SKM-1 treated with dmso at 0.1 percent for 144 hours (cell line): ENCODE measurements at regions not wholly inside any gene's neighbourhood (a gene's known extent, or its start where the extent isn't known, plus 50 kb on each side); places are given as distances from the start of the nearest gene placed in this dataset.

Experiments used
- DNase-seq: peaks from one replicate; lab custom pipeline; 2025; ENCODE audit not compliant: unreplicated experiment; lab: John Stamatoyannopoulos, UW

DNA sequence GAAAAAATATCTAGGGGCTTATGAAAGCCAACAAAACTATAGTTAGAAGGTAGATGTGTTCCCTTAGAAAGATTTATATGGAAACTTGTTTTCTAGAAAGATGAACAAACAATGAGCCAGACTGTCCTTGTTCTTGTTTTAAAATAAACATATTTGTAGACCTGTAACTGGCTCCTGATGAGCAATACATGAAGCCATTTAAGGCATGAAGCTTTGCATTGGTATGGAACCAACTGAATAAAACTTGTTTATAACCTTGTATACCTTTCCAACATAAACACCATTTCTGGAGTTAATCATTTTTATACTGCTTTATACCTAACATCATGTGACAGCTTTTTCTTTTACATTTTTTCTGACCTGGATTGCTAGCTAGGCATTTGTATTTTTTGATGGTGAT is 247.8 kb downstream of the PRL start:
- DNase-seq, result no peak

- no peak for DNase-seq
Measured at GRCh38 chr6:22053391-22053997, 243.3 kb downstream of the PRL start.

- DNase-seq, result no peak
Measured at GRCh38 chr6:22056398-22056797, 240.4 kb downstream of the PRL start.

DNA sequence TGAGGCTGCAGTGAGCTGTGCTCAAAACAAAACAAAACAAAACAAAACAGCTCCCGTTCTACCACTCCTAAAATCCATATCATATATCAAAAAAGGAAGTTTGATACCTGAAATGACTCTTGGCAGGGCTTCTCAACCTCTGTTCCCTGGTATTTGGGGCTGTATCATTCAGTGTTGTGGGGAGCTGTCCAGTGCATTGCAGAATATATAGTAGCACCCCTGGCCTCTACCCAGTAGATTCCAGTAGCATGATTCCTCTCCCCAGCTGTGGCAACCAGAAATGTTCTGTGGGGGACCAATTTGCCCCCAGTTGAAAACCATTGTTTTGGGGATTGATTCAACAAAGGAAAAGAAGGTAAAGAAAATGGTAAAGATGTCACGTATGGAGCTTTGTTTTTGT is 238.9 kb downstream of the PRL start:
- no peak for DNase-seq

GRCh38 chr6:22059126-22059525 is 237.7 kb downstream of the PRL start:
- DNase-seq, result no peak

GRCh38 chr6:22059946-22060345 is 236.9 kb downstream of the PRL start:
- DNase-seq, result no peak

DNA sequence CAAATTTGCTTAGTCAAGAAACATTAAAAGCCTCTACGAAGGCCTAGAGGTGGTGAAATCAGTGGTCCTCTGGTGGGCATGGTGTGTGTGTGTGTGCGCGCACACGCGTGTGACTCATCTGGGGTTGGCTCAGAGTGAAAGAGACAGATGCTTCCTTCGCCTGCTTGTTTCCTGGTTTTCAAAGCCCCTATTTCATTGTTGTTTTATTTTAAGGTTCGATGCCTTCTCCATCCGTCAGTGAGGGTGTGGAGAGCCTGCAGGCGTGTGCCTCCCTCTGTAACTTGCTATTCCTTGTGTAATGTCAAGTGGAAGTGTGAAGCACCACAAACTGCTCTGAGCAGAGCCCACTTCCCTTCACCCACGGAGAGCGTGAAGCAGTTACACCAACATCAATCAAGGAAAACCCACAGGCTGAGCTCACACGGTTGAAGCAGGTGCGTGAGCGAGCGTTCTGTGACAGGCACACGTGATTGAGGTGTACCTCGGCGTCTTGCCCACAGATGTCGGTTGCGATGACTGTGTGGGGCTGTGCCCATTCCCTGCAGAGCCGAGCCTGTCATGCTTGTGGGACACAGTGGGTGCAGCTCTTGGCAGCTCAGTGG is 233.9 kb downstream of the PRL start:
- DNase-seq, result no peak

DNA sequence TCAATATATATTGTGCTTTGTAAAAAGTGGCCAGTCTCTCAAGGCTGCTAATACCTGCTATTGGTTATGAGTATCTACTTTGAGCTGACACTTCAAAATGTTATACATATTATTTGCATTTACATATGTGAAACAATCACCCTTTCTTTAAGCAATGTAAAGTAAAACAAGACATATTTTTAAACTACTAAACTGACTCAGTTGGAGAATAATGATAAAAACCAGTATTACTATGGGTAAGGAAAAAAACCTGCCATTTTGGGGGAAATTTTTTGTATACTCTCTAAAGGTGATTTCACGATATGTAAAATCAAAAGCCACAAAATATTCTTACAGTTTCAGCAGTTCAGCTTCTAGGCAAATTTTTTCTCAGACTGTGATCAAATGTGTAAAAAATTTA is 232.3 kb downstream of the PRL start:
- no peak for DNase-seq

- no peak for DNase-seq
Measured at GRCh38 chr6:22067122-22067521, 229.7 kb downstream of the PRL start.

DNA sequence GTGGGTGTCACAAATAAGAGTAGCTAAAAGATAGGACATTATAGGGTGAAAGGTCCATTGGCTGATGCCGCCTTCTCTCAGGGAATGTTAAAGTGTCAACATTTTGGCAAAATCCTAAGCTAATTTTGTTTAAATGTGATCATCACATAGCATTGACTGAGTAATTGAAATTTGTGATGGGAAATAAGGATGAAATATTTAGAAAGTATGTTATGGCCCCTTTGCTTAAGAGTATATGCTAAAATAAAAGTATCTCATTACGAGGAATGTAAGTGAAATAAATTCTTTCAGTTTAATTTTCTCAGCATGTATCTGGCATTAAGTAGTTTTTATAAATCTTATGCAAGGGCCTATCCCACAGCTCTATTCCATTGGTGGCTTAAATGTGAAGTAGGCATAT is 229.2 kb downstream of the PRL start:
- DNase-seq, result no peak

GRCh38 chr6:22068561-22069305 is 228.1 kb downstream of the PRL start:
- DNase-seq, result no peak

GRCh38 chr6:22069306-22069800 is 227.5 kb downstream of the PRL start:
- DNase-seq, result no peak

GRCh38 chr6:22071270-22072041 is 225.4 kb downstream of the PRL start:
- DNase-seq, result no peak

DNA sequence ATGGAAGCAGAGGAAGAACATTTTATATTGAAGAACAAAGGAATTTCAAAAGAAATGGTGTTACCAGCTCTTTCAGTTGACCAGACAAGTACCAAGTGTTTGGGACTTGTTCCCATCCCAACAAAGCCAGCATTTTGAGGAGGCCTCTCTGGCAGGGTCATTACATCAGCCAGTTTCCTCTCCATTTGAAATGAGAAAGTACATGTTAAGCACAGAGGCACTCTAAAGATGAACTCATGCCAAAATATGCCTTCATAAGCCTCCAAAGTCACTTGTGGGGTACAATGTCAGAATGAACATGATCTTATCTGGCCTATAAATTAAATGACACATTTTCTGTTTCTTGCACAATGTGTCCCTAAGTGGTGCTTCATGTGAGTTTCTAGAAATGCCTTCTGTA is 223.9 kb downstream of the PRL start:
- no peak for DNase-seq

- peak; percentile 45 for DNase-seq
Measured at GRCh38 chr6:22073516-22074198, 223.2 kb downstream of the PRL start.

- no peak for DNase-seq
Measured at GRCh38 chr6:22078288-22078687, 218.5 kb downstream of the PRL start.

DNA sequence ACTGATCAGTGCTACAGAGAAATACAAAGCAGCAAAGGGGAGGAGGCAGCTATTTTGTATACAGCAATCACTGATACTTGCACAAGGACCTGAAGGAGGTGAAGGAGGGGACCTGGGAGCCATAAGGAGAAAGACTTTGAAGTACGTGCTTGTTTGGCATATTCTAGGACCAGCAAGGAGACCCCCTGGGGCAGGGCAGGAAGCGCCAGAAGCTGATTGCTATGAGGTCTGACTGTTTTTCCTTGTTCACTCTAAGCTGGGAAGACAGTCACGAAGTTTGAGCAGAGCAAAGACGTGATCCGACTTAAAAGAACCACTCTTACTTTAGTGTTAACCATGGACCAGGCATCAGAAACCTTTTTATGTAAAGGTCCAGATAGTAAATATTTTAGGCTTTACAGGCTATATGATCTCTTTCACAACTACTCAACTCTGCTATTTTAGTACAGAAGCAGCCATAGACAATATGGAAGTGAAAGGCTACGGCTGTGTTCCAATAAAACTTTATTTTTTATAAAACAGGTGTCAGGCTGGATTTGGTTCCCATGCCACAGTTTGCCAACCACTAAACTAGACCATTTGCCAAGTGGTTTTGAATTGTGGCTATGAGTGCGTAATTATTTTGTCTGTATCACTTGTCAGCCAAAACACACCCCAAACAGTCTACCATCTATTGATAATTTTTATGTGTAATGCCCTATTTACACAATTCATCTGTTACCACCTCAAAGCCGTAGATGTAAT is 217.9 kb downstream of the PRL start:
- DNase-seq, result no peak

DNA sequence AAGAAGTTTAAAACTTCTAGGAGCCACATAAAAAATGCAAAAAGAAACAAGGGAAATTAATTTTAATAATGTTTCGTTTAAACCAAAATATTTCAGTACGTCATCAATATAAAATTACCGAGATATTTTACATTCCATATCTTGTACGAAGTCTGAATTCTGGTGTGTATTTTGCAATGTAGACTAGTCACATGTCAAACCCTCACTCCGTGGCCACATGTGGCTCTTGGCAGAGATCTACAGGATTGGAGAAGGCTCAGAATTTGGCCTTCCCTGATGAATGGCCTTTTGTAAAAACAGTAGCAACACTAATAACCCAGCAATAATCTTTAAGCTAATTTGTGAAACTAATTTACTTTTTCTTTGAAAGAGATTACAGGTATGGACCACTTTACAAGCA is 217.1 kb downstream of the PRL start:
- no peak for DNase-seq

DNA sequence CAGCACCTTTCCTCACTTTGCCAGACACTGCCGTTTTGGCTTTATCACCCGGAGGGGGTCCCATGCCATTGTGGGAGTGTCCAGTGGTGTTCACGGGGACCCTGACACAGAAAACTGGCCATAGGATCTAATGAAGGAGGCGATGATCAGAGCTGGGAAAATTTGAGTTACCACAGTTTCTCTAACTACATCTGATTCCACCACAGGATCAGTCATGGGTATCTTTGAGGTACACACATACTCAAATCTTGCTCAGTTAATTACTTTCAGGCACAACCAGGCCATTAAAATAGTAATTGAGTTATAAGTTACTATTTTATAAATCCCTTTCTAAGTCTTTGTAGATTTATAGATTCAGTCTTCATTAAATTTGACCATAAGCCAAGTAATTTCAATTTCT is 215.1 kb downstream of the PRL start:
- DNase-seq, result no peak

DNA sequence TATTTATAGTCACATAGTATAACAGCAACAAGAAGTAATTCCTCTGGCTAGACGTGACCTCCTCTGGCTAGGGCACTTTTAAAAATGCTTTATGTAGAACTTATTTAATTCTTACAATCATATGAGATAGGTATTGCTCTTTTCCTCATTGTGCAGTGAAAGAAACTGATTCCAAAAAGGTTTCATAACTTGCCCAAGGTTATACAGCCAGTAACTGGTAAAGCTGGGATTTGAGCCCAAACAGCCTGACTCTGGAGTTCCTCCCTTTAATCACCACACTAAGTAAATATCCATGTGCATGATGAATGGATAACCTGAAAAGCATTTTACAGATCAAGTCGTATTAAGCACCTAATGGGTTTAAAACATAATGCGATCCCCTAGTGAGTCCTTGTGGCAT is 214.6 kb downstream of the PRL start:
- no peak for DNase-seq
